ENCODE measurements at regions not wholly inside any gene's neighbourhood (a gene's known extent, or its start where the extent isn't known, plus 50 kb on each side); places are given as distances from the start of the nearest gene placed in this dataset.

DNA sequence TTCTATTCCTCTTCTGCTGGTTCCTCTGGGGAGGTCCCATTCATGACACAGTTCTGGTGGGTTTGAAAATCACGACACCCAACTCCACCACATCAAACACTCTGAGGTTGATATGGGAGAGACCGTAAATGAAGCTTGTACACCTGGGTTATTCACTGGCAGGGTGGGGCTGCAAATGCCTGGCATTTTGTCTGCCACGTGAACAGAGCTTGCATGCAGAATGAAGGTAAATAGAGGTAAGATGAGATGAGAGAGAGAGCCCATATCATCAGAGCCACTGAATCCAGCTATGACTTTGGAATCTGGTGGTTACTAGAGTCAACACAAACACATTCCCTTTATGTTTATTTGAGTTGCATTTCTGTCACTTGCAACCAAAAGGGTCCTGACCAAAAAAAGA lies 97.4 kb downstream of the BANF2 start:
- TF ChIP-seq POLR2A (IDR thresholded peaks at IDR 0.05) (no peak), CTCF (IDR thresholded peaks at IDR 0.05) (no peak)
